HPDE6-E6E7 (cell line): ENCODE measurements at regions not wholly inside any gene's neighbourhood (a gene's known extent, or its start where the extent isn't known, plus 50 kb on each side); places are given as distances from the start of the nearest gene placed in this dataset.
A peak's percentile ranks its signal among the peaks of the same experiment; 100 is the strongest.
"Not testable (repeated sequence)": the region's sequence is repeated elsewhere in the genome, so short reads cannot be mapped to it uniquely, and the experiment has no call there.

Experiments used
- DNase-seq: peaks from one replicate; pipeline ENCODE4 v3.0.0; 2011; ENCODE audit warnings: missing footprints; ENCODE audit errors: extremely low spot score

DNA sequence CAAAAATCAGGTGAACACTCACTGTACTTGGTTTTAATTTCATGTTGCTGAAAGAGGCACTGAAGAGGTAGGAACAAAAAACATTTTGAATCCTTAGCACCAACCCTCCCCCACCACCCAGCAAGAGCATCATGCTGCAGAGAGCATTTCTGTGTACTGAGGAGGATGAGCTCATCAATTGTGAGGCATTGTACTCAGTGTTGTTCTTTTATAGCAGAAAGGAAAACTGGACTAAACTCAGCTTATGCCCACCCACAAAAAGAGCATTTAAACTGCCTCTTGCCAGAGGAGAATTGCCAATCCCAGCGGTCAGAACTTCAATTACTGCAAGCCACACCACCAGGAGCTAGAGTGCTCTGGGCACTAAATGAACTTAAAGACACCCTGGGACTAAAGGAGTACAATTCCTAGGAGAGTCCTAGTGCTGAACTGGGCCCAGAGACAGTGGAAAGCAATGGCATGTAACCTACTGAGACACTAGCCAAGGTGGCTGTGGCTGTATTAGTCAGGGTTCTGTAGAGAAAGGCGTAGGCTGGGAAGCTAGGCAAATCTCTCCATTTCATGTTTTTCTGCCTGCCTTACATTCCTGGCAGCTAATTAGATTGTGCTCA, 280.7 kb upstream of the KLHL4 start:
- no peak for DNase-seq

DNA sequence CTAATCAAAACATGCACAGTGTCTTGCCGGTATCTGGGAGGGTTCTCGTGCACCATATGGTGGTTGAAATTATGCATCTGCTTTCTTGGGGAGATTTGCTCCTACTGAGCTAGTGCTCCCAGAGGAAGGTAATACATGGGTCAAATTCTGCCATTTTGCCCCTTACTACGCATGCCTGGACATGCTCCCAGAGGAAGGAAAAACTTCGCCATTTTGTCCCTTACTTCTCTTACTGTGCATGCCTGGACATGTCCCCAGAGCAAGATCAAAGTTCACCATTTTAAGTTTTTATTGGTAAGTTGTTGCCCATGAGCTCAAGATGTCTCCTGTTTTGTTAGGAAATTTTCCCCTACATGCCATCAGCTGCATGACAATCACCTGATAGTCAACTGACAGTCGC, 252.1 kb upstream of the KLHL4 start:
- no peak for DNase-seq

DNA sequence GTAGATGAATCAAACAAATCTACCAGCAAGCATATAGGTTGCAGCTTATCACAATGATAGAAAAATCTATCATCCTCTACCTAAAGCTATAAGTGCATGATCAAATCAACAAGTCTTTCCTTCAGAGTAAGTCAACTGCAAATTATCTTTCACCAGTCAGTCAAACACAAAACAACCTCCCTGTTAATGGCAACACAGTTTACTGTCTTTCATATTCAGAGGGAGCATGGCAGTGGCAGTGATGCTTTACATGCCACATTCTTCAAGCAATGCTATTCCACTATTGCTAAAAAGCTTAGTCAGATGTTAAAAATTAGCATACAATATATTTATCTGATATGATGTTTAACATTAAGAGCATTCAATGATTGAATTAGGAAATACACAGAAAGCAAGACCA, 245.1 kb upstream of the KLHL4 start:
- no peak for DNase-seq

DNA sequence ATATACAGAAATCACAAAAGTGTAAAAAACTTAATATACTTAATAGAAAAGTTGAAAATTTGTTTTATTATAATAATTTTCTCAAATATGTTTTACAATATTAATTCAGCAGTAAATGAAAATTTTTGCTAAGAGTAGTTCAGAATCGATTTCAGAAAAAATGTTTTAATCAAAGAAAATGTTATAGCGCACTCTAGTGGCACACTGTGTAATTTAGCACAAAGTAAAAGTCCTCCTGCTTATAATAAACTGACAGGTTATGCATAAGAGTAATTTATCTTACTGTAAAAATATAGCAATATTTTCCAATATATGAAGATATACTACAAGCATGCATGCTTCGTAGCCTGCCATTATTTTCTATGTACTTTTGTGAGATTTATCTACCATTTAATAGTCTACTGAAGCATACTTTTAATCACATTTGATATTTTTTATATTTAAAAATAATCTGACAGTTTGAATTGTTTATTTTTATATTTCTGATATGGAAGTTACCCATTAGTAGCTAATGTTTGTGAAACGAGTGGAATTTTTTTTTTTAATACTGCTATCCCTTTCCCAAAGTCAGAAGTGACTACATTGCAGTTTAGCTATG, 217.9 kb upstream of the KLHL4 start:
- DNase-seq = no peak

DNA sequence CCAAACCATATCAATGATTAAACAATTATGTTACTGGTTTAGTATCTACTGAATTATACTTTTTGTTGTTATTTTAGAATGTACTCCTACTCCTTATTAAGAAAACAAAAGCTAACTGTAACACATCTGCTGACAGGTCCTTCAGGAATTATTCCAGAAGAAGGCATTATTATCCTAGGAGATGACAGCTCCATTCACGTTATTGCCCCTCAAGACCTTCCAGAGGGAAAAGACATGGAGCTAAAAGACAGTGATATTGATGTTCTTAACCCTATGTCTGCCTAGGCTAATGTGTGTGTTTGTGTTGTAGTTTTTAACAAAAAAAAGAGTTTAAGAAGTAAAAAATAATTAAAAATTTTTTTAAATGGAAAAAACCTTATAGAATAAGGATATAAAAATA, 206.8 kb upstream of the KLHL4 start:
- DNase-seq = no peak

DNA sequence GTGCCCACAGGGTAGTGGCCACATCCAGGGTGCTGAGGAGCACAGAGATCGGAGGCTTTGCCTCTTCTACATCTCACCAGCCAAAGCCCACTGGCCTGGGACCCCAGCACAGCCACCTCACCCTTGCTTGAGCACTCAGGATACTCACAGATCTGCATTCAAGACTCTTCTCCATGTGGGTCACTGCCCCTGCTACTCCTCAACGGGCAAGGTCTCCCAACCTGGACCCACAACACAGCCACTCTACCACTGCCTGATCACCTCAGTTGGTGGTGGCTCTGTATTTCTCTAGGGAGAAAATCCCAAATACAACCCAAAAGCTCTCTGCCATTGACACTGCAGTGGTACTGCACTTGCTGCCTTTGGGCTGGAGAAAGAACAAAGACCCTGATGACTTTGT, 190.3 kb upstream of the KLHL4 start:
- DNase-seq = no peak

DNA sequence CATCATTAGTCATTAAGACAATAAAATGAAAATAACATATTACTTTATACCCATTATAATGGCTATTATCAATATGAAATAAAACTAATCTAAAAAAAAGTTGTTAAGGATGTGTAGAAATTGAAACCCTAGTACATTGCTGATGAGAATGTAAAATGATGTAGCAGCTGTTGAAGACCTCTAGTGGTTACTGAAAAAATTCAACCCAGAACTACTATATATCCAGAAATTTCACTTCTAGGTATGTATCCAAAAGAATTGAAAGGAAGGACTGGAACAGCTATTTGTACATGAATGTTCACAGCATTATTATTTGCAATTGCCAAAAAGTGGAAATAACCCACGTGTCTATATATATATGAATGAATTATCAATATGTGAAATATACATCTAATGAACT, 180.3 kb upstream of the KLHL4 start:
- DNase-seq = no peak

DNA sequence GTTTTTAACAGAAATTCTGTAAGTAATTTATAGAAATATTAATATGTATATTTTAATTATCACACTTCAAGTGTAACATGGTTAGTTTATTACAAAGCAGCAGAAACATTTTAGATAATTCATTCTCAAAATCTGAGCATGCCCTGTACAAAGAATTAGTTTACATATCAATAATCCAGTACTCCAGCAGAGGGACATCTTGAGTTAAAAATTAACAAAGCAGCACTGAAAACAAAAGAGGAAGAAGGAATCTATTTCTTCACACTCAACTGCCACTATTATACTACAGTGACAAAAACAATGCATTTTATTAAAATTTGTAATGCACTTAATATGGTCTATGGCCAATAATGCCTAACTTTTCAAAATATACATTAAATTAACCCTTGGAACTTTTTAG, 179.1 kb upstream of the KLHL4 start:
- DNase-seq = peak; percentile 1

DNA sequence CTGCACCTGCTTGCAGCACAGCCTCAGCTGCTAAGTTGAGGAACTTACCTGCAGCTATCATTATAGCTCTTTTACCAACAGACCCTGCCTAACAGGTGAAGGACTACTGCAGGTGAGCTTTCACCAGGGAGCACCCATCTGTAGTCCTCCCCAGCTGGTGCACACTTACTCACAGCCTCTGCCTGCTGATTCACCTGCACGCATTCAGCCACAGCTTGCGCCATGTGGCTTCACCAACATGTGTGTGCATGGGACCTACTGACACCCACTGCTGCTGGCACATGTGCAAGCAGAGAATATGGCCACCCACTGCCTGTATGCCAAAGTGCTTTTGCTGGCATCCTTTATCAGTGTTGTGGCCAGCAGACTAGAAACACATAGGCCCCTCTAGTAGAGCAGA, 146.7 kb upstream of the KLHL4 start:
- no peak for DNase-seq

DNA sequence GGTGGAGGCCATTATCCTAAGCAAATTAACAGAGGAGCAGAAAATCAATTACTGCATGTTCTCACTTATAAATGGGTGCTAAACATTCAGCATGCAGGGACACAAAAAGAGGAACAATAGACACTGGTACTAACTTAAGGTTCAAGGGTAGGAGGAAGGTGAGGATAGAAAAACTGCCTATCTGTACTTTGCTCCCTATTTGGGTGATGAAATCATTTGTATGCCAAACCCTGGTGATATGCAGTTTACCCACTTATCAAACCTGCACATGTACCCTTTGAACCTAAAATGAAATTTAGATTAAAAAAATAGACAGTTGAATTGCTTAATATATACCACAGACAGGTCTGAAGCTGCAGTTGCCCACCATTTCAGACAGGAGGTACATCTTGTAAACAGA, 143.3 kb upstream of the KLHL4 start:
- no peak for DNase-seq

DNA sequence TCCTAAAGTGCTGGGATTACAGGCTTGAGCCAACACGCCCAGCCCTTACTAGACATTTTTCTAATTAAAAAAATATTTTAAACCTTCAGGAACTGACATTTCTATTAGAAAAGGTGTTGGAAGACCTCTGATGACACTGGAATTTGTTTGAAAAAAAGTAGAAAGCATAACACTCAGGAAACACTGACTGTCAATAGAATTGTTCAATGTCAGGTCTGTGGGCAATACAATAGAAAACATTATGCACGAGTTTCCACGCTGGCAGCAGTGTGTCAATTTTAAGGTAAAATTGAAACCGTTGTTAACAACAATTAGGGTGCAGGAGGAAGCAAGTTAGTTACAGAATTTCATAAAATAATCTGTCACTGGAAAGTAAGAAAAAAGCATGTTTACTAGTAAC, 140.7 kb upstream of the KLHL4 start:
- DNase-seq = no peak

DNA sequence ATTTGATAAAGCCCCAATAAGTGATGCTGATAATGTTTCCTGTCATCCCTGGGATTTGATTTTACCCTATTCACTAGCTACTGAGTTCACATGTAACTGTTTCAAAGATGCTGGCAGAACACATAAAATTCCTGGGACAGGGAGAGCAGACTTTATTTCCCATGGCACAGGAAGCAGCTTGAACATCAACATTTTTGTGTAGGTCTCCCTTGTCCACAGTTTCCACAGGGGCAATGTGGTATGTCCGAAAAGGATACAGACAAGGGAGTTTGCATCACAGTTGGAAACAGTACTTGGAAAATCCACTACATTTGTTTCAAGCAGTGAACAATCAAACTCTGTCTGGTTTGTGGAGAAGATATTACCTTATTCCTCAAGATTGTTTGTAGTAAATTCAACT, 129.2 kb upstream of the KLHL4 start:
- DNase-seq = no peak

DNA sequence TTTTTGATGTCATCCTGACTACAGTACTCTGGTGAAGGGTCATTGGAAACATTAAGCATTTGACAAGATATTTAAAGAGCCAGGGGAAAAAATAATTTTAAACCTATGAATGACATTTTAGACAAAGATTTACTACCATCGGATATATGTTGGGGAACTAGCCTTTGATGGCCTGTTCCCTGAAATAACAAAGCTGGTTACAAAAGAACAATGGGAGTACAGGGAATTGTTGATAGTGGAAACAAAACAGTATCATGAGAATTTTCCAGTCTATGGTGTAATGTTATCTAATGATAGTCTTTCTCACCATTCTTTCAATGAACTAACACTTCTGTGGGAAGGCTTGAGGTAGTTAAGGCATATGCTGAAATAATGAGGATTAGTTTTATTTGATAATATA, 125.9 kb upstream of the KLHL4 start:
- no peak for DNase-seq

DNA sequence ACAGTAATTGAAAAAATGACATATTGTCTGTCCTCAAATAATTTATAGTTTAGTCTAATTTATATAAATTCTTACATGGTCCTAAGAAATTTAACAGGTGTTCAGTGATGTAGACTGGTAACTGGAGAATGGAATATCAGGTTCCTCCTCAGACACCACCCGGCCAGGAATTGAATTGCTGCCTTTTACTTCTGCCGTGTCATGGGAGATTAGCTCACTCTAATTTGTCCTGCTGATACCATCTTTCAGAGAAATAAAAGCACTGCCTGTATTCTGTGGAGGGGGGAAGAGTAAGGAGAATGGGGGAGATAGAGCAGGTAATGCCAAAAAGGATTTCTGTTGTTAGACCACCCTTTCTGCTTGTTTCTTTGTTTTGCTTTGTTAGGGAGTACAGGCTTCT, 125.2 kb upstream of the KLHL4 start:
- no peak for DNase-seq

DNA sequence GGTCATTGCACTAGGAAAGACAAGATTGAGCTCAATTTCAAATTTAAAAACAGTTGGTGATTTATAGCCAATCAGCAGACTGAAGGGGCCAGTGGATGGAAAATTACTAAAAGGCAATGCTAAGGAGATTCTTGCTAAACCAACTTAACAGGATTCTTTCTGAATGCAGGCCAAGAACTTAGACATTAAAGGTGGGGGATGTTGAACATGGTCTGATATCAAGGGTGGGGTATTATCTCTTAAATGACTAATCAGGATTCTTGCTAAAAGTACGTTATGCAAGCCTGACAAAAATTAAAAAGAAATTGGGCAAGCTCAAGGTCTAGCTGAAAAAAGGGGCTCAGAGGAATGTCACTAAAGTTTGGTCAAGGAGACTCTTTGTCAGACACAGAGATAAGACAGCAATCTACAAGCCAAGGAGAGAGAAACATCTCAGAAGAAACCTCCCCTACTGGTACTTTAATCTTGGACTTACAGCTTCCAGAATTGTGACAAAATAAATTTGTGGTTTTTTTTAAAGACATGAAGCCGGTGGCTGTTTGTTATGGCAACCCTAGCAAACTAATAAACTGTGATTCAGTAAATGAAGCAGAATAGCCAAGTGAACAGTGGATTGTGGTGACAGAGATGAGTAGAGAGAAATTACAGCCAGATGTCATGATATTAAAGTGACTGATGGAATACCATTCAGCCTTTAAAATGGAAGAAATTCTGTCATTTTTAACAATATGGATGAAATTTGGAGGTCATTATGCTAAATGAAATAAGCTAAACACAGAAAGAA, 120.3 kb upstream of the KLHL4 start:
- no peak for DNase-seq

DNA sequence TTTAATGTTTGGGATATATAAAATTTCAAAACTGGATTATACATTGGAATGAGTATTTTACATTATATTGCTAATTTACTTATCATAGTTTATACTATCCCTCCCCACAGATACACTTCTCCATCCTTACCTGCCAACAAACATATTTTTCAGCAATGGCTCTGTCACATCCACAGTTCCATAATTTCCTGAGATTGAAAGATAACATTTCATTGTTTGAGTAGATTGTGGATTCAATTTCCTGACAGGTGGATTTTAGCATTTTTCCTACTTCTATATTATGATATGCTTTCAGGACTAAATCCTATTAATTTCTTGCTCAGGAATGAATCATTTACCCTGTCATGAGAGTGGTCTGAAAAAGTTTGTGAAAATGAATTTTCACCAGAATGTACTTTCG, 115.3 kb upstream of the KLHL4 start:
- DNase-seq = no peak

DNA sequence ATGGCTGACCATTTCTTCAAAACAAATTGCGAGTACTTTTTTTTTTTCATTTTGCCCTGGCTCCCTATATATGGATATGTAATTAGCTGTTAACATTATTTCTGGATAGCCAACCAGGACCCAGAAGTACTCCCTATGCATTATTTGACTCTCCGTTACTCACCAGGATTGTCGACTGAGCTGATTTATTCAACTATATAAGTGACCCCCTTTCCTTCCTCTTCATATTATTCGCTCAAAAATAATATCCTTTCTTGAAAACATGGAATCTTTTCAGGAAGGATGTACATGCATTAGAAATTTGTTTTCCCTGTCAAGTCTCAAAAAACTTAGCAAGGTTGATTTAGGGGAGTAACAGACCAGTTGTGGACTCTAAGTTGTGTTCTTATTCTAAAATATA, 114.1 kb upstream of the KLHL4 start:
- DNase-seq = no peak

DNA sequence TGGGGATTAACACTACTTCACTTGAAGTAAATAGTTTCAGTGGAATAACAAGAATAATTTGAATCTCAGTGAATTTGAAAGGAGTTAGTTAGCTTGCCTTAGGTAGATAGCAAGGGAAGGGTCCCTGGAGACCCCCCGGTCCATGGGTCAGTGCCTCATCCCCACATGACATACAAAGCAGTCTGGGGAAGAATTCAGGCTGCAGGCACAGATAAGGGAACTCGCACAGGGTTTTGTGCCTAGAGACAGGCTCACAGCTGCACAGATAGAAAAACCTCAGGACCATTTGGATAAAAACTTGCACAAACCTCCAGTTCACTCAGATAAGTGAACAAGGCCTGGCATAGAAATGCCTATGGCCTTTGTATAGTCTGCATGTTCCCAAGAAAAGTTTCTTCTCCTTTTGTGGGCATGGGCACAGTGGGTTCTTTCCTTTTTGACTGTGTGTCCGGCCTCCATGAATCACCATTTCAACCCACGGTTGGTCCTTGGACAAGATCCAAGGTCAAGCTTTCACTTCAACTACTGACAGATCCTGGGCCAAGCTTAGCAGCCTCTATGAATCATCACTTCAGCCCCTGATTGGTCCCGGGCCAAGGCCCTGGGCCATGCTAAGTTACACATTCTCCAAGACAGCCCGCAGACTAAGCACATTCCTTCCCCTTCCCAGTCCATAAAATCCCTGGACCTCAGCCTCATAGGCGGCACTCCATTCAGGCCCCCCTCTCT, 108.3 kb upstream of the KLHL4 start:
- peak; percentile 20 for DNase-seq

DNA sequence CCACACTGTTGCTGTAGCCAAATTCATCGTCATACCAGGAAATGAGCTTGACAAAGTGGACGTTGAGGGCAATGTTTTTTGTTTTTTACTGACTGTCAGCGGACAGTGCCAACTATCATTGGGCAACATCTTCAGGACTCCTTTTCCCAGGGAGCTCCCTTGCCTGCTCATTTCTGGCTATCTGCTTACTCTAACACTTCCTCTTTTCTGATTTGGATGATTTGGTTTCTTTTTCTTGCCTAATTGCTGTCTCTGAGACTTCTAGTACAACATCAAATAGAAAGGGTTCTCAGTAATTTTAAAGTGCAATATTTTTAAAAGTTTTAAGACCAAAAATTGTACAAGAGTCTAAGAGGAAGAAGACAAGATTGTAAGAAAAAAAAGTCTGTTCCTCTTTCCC, 92.0 kb upstream of the KLHL4 start:
- DNase-seq = no peak

DNA sequence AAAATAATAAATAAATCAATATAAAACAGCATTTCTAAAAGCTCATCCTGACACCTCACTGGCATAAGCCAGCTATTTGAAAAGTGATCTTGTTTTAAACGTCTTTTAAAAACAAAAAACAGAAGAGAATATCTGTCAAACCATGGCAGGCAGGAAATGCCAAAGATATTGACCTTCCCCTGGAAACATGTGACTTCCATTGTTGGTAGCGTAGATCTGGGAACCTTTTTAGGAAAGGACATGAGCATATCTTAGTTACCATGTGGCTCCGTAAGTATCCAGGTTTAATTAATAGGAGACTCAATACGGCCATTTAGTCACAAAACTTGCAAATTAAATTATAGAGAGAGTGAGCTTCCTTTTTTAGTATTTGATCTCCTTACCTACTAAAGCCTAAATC, 83.0 kb upstream of the KLHL4 start:
- no peak for DNase-seq

DNA sequence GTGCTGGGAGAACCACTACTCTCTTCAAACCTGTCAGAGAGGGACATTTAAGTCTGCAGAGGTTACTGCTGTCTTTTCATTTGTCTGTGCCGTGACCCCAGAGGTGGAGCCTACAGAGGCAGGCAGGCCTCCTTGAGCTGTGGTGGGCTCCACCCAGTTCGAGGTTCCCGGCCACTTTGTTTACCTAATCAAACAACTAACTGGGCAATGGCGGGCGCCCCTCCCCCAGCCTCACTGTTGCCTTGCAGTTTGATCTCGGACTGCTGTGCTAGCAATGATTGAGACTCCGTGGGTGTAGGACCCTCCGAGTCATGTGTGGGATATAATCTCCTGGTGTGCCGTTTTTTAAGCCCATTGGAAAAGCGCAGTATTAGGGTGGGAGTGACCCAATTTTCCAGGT, 69.0 kb upstream of the KLHL4 start:
- DNase-seq = not testable (repeated sequence)

DNA sequence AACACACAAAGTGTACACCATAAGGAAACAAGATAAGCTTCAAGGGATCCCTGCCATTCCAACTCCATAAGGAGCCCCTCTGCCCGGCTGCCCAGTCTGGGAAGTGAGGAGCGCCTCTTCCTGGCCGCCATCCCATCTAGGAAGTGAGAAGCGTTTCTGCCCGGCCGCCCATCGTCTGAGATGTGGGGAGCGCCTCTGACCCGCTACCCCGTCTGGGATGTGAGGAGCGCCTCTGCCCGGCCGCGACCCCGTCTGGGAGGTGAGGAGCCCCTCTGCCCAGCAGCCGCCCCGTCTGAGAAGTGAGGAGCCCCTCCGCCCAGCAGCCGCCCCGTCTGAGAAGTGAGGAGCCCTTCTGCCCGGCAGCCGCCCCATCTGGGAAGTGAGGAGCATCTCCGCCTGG, 51.8 kb upstream of the KLHL4 start:
- not testable (repeated sequence) for DNase-seq
